ENCODE measurements at regions not wholly inside any gene's neighbourhood (a gene's known extent, or its start where the extent isn't known, plus 50 kb on each side); places are given as distances from the start of the nearest gene placed in this dataset.

DNA sequence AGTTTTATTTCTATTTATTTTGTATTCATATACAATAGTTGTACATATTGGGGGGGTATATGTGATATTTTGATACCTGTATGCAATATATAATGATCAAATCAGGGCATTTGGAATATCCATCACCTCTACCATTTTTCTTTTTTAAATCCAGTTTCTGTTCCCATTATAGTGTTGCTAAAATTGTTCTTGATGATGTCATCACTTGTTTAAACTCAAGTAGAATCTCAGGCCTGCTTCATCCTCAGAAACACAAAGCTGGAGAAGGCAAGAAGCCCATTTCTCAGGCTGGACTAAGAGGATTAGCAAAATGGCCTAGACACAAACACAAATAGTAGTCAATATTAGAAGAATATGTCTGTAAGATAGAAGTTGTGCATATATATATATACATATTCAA lies 747.1 kb upstream of the ACVR2A start:
- no peak for DNase-seq

DNA sequence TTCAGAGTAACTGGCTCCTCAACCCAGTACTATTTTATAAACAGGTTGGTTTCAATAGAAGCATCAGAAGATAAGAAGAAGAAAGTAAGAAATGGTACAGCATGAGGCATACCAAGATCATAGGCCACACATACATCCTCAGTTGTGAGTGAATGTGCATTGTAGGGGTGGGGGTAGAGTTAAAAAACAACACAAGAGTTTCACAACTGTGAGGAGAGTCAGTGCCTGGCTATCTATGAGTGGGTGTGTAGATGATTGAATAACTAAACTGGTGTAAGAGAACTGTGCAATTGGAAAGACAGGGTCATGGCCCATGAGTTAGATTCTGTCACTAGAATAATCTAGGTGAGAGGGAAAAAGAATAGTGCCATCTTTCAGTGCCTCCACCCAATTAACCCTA lies 748.2 kb upstream of the ACVR2A start:
- DNase-seq, result no peak

DNA sequence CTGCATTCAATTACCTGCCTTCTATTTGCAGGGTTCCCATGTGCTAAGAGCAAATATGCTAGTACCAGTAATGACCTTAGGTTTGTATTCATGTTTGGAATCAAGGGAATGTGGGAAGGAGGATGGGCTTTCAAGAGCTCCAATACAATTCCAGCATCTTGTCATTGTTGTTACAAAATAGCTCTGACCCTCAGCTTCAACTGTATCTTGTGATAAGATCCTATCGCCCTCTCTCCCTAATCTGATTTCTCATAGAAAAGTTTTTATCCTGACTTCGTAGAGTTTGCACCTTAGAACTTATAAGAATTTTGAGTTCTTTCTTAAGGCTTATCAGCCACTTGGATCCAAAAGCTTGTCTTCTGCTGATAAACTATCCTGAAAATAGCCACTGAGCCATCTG lies 749.5 kb upstream of the ACVR2A start:
- no peak for DNase-seq

DNA sequence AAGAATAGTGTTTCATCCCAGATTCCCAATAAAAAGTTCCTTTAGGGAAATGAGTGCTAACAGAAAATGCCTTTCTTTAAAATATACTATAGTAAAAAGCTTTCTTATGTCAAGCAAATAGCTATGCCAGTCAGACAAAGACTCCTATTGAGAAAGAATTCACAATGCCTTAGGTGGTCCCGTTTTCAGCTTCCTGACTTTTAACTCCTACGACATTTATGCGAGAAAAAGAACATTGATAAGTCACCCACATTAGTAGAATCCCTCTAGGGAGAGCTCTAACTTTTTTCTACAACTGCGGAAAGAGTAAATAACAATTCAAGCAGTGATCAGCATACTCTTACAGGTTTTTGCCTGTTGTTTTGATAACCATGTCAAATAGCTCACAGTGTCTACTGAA lies 750.8 kb upstream of the ACVR2A start:
- DNase-seq, result no peak

DNA sequence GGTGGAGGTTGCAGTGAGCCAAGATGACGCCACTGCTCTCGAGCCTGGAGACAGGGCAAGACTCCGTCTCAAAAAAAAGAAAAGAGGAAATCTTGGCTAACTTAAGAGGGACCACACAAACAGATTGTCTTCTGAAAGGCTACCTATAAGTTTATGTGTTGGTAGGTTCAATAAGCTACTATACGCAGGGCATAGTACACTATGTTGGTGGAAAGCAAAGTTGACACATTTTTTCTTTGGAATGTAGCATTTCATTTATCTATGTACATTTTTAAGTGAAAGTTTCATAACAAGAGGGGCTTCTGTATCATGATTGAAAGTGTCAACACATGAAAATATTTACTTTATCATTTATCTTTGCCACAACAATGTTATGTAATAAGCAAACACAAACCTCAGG lies 752.6 kb upstream of the ACVR2A start:
- no peak for DNase-seq

DNA sequence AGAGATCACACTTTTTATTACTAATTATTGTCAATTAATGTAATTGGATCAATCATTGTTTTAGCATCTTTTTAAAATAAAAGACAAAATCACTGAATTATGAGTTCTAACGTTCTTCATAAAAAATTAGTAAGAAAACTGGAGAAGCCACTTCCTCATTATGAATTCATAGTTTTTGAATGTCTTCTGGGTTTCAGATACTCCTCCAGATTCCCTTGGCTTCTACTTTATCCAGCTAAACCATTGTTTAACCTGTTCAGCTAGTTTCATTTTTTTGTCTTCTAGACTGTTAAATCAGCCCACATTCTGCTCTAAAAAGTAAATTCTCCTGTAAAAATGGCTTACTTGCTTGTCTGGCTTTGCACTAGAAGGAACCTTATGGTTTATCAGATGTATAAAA lies 753.4 kb upstream of the ACVR2A start:
- no peak for DNase-seq

DNA sequence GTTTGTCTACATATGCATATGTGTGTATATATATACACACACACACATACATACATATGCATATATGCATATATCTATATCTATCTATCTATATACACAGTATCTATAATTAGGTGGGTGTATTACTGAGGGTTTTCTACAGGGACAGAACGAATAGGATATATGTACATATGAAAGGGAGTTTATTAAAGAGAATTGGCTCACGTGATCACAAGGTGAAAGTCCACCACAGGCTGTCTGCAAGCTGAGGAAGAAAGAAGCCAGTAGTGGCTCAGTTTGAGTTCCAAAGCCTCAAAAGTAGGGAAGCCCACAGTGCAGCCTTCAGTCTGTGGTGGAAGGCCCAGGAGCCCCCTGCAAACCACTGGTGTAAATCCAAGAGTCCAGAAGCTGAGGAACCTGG lies 756.0 kb upstream of the ACVR2A start:
- DNase-seq, result no peak

DNA sequence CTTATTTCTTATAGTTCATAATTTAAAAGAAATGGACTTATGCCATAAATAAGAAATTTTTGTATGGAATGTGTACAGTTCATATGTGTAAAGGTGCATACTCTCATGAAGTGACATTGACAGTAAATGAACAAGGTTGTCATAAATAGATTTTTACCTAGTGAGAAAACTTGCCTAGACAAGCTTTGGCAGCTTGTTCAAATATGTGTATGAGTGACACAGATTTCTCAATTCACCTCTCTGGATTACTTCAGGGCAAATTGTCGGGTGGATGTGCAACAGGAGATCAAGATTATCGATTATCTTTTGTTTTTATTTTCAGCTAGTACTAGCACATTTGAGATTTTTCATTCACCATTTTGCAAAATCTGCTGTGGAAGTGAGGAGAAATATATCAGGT lies 758.1 kb upstream of the ACVR2A start:
- DNase-seq, result no peak

DNA sequence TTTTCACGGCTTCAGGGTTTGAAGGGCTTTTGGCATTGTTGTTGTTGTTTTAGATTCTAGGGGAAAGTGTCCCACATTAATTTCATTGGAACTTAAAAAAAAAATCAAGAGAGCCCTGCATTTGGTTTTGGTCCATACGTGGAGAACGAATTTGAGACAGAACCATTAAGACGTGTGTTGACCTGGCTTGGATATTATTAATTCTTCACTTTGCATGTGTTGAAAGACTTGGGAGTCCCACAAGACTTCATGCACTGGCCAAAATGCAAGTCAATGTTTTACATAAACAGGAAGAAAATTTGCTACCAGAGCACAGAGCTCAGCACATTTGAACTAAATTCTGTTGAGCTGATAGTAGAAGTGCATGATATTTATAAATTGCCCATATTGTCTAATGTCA lies 761.2 kb upstream of the ACVR2A start:
- DNase-seq, result no peak

DNA sequence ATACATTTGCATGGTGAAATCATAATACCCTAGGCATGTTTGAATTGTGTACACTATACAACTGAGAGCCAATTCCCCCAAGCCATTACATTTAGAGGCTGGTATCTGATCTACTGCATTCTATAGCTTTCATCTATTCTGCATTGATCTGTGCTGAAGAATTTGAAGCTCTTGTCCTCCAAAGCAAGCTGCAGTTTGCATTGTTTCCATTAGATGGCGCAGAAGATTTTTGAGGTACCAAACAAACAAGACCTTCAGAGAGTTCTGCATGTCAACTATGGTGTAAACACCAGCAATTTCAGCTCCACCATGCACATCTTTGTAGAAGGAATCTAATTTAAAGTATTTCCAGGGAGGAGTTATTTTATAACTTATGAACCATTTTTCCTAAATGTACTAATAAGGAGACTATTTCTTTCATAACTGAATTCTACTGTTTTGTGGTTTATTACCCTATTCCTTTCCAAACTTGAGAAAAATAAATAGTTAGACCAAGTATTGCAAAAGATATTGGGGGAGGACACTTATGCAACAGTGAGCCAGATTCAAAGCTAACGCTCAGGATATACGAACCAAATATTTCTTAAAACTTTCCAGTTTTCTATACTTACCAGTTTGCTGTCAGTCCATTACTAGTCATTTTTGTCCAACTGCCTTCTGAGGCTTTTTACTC lies 761.8 kb upstream of the ACVR2A start:
- DNase-seq, result peak; percentile 53

DNA sequence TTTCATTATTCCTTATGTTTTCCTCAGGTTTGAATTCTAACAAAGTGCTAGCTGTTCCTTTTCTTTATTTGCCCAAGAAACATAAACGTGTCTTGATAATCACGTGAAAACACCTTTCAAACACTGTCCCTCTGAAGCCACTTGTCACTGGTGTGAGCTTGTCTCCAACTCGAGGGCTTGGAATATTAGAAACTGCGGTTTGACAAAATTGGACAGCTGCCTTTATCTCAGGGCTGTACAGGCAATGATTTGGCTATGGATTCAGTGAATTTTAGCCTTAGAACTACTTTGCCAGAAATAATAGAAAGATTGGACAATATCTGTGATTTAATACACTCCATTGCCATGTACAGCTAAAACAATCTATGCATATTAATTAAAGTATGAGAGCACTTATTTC lies 763.0 kb upstream of the ACVR2A start:
- DNase-seq, result no peak

DNA sequence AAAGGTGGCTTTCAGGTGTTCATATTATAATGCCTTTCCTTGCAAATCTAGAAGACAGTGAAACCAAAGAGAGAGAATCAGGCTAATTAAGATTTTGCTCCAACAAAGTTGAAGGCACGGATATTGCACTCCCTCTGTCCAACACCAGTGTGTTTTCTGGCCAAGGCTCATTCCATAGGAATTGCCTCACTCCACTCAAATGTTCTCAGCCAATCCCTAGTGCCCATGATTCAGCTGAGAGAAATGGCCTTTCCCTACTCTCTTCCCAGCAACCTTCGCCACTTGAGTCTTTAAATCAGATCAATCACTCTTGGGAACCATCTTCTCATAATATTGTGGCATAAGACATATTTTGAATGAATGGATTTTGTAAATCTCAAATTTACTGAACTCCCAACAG lies 768.2 kb upstream of the ACVR2A start:
- DNase-seq, result no peak

DNA sequence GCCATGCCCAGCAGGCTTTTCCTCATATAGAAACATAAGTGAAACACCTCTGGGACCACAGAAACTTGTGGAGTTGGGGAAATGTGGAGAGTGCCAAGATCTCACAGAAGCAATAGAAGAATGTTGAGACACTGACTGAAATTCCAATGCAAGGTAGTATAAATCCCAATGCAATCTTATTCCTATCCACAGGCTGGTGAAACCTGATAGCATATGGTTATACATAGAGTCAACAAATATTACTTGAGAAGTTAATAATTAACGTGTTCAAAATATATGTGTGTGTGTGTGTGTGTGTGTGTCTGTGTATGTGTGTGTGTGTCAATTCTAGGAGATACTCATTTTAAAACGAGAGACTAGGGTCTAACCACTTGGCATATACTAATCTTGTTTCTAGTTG lies 776.8 kb upstream of the ACVR2A start:
- DNase-seq, result no peak

DNA sequence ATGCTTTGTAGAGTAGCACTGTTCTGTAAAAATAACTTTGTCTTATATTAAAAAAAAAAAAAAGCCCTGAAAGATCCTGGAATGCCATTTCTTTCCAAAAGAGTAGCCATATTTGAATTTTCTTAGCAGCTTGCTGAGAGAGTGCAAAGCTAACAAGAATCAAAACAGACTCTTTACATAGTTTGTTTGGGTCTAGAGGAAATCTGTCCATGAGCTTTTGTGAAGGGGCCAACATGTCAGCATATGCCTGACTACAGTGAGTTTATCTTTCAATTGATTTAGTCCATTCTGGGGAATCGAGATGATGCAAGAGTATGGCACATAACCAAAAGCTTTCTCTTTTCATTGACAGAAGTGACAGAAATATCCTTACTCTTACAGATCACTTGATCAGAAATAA lies 777.7 kb upstream of the ACVR2A start:
- no peak for DNase-seq

DNA sequence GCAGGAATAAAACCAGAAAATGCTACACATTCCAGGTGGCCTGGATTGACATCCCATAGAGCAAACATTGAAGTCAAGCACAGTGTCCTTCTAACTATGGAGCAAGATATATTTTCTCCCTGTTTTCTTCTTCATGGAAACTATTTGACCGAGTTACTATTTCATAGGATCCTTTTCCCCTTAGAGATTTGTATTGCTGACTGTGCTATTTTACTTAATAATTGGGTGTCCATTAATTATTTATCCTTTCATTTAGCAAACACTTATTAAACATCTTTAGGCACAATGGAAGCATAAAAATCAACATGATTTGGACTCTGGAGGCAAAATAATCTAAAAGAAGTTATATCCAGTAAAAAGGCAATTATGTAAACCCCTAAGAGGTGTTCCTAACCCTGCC lies 782.8 kb upstream of the ACVR2A start:
- DNase-seq, result no peak

DNA sequence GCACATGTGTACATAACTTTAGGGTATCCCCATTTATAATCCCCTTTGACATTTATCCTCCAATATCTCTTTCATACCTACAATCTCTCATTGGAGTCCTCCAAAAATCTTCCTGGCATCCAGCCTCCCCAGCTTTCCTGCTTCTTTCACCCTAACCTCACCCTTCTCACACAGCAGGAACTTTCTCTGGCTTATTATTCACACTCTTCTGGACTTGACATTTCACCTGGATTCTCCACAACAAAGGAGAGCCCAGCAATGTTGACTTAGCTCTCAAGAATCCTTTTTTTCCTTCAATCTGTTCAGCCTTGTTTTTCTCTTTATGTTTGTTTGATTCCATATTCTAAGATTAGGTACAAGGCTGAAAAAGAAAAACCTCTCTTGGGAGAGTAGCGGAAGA lies 783.6 kb upstream of the ACVR2A start:
- no peak for DNase-seq

DNA sequence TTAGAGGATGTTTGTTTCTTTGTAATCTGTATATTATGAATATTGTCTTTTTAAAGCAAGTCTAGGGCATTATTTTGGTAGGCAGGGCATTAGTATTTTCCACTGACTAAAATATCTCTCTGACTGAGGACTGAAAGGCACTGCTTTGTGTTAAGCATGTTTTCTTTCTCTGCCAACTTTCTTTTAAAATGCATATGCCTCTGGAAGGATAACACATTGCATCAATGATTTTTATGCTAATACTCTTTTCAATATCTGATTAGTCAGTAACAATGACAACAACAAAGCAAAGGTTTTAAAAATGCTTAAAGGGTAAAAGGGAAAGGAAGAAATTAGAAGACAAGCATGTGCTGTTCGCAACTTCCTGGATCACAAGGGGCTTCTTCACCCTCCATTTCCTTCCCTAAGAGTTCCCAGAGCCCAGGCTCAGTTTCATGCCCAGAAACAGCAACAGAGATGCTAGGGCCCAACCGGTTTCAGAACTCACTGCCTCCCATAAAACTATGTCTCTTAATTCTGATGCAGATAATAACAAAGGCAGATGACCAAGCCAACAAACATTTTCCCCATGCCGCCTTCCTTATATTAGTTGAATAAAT lies 786.8 kb upstream of the ACVR2A start:
- DNase-seq, result no peak

DNA sequence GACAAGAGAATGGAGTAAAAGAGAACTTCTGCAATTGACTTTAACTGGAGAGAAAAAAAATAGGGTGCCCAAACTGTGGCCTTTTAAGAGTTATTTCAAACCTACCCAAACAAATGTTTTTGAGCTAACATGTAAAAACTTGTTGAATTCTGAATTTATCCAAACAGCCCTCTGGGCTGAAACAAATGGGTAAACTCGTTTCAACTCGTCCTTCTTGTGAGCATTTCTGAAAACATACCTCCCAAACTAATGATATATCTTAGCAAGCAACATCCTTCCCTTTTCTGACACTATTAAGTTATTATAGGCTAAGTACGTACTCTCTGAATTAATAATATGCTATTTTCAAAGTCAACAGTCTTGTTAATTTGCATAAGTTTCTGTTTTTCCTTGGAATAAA lies 793.0 kb upstream of the ACVR2A start:
- peak; percentile 39 for DNase-seq

DNA sequence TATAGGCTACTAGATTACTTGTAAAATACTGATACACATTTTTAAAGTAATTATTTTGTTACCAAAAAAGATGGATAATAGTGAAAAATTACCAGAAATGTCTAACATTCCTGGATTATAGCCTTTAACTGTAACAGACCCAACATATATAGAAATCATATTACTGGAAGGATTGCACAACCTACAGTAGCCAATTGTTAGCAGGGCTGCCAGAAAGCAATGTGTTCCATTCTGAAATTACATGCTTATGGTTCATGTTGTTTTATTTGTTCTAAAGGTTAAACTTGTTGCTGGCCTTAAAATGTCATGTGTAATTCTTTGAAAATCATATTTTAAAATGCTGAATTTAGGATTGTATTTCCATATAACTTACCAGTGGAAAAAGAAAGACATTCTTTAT lies 793.6 kb upstream of the ACVR2A start:
- no peak for DNase-seq

DNA sequence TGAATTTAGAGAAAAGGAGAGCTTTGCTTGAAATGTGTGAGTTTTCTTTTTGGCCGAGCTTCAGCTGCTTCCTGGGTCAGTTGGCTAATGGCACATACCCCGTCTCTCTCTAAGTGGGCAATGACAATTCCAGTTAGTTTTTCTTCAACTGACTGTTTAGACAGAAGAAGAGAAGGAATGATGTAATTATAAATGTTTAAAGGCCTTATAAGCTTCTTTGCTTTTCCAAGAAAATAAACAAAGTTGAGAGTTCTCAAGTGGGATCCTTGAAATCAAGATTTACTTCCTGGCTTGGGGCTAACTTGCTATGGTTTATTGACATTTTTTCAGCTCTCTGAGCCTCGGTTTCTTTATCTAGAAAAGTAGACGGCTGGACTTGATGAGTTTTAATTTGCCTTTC lies 794.9 kb upstream of the ACVR2A start:
- DNase-seq, result no peak

DNA sequence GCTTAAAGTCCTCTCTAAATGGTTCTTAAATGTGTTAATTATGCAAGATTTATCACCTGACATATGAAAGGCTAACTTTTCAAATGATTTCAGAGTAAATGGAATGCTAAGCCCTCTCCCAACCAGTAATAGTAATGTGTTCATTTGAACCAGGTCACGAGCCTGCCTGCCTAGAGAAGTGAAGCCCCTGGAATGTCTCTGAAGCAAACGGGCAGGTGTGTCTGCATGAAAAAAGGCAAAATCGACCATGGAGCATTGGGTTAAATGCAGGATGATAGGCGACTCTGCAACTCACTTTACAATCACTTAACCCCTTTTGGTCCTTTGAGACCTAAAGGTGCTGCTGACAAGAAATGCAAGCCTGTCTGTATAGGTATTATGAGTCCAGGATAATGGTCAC lies 798.4 kb upstream of the ACVR2A start:
- no peak for DNase-seq

DNA sequence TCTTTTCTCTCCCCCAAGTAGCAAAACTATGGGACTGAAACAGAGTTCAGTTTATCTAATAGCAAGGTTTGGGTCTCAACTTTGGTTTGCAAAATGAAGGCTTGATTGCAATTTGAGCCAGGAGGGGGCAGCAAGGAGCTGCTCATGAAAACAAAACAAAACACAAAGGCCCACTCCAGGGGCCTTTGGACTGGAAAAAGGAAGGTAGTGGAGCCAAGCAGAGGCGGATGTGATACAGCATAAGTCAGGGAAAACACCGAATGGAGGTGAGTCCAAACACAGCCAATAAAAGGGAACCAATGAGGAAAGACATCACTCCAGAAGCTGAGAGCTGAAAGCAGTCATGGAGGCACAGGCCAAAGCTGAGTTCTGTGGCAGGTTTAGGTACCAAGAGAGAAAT lies 799.7 kb upstream of the ACVR2A start:
- DNase-seq, result peak; percentile 31

DNA sequence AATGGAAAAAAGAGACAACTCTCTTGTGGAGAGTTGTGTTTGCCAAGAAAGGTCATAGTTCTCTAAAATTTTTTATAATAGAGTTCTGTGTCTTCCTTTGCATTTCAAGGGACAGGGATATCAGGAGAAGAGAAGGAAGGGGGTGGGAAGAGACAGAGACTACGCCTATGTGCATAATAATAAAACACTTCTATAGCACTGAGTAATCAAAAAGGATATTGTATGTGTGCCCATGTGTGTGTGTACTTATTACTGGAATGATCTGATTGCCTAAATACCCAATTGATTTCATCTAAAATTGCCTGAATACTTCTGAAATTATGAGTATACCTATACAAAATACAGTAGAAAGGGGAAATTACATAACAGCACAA lies 803.7 kb upstream of the ACVR2A start:
- DNase-seq, result no peak

DNA sequence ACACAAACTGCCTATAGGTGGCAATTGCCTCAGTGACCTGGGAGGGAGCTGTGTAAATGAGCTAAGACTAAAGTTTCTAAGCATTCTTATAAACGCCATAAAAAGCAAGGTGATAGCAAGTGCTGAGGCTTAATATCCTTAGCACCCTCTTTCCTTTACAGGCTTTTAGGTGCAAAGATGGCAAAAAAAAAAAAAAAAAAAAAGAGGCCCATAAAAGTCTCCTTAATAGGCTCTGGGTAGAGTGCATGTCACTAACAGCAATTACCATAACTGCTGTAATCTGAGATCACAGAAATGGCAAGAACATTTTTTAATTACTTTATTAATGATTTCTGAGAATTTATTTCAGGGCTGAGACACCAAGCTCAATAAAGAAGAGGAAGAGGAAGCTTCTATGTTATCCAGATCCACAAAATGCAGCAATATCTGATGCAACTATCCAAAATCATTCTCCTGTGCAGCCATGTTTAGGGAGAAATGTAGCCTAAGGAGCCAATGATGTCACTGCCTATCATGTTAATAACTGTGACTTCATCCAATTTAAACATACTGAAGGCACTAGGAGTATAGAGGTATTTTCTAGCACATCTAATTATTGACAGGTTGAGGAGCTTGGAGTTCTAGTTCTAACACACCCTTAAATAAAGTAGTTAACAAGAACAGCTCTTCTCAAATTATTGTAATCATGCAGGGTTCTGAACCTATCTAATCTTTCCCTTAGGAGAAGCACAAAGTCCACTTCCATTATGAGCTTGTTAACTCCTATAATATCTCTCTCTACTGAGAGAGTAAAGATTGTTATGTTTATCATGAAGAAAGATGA lies 804.3 kb upstream of the ACVR2A start:
- DNase-seq, result no peak

DNA sequence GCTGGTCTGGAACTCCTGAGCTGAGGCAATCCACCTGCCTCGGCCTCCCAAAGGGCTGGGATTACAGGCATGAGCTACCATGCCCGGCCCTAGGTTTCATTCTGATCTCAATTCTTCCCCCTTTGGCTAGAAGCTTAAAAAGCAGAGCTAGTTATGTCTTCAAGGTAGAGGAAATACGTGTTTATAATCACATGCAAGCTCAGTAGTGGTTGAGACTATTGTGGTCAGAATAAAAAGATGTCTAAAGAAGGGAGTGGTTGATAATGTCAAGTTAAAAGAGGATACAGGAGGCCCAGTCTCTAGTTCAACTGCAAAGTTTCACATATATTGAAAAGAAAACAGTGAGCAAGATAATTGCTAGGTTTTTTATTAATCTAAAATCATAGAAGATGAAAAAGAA lies 807.8 kb upstream of the ACVR2A start:
- DNase-seq, result no peak
